Endodermal cell (in vitro differentiated cells): ENCODE measurements at regions not wholly inside any gene's neighbourhood (a gene's known extent, or its start where the extent isn't known, plus 50 kb on each side); places are given as distances from the start of the nearest gene placed in this dataset.

Experiments used
- DNase-seq: peaks from one replicate; pipeline ENCODE4 v3.0.0-alpha.2; 2017
- H3K27ac ChIP-seq: 2 replicates; pipeline ENCODE4 v1.5.1; 2013; ENCODE audit warnings: mild to moderate bottlenecking, low read depth, low read length, moderate library complexity
- H3K27me3 ChIP-seq: 2 replicates; pipeline ENCODE4 v1.6.1; 2013; ENCODE audit warnings: mild to moderate bottlenecking, low read length, moderate library complexity; ENCODE audit not compliant: insufficient read depth, control insufficient read depth, poor library complexity, severe bottlenecking
- H3K36me3 ChIP-seq: 2 replicates; pipeline ENCODE4 v1.7.0; 2013; ENCODE audit warnings: mild to moderate bottlenecking, low read length, moderate library complexity; ENCODE audit not compliant: control insufficient read depth, insufficient read depth
- H3K4me1 ChIP-seq: one replicate; pipeline ENCODE4 v1.7.0; 2013; ENCODE audit warnings: low read length; ENCODE audit not compliant: control insufficient read depth, insufficient read depth
- H3K4me3 ChIP-seq: 2 replicates; pipeline ENCODE4 v1.5.1; 2013; ENCODE audit warnings: mild to moderate bottlenecking, low read length, moderate library complexity
- H3K9ac ChIP-seq: 2 replicates; pipeline ENCODE4 v1.6.1; 2013; ENCODE audit warnings: mild to moderate bottlenecking, low read length, moderate library complexity; ENCODE audit not compliant: poor library complexity, severe bottlenecking; ENCODE audit errors: extremely low read depth
- H3K9me3 ChIP-seq: 2 replicates; pipeline ENCODE4 v1.6.1; 2013; ENCODE audit warnings: mild to moderate bottlenecking, low read length, moderate library complexity; ENCODE audit not compliant: control insufficient read depth
- H3K27ac Mint-ChIP-seq: 2 replicates; pipeline ENCODE4 v1.8.0; 2020; ENCODE audit warnings: mixed read lengths
- H3K27me3 Mint-ChIP-seq: 2 replicates; pipeline ENCODE4 v1.8.0; 2021; ENCODE audit warnings: mild to moderate bottlenecking, mixed read lengths; ENCODE audit not compliant: insufficient read depth
- H3K36me3 Mint-ChIP-seq: 2 replicates; pipeline ENCODE4 v1.8.0; 2020; ENCODE audit warnings: low read depth, mixed read lengths
- H3K4me1 Mint-ChIP-seq: 2 replicates; pipeline ENCODE4 v1.8.0; 2020; ENCODE audit warnings: mixed read lengths
- H3K4me3 Mint-ChIP-seq: 2 replicates; pipeline ENCODE4 v1.8.0; 2020; ENCODE audit warnings: mild to moderate bottlenecking, moderate library complexity, mixed read lengths
- H3K9me3 Mint-ChIP-seq: 2 replicates; pipeline ENCODE4 v1.8.0; 2020; ENCODE audit warnings: mild to moderate bottlenecking, mixed read lengths
- WGBS, 2 experiments: methylation state at CpG; one replicate each; pipeline versions ENCODE4 v1.1.5 to v1.1.7; 2013; ENCODE audit warnings: missing lambda C conversion rate in 2 of 2, mixed read lengths in 1 of 2; ENCODE audit not compliant: insufficient coverage in 1 of 2, insufficient read length in 1 of 2; 5-methylcytosine and 5-hydroxymethylcytosine counted together
- TF ChIP-seq, protein P1 (sequence below): fragments of 200-600 bp; sonication (generic); conservative IDR thresholded peaks from 2 replicates; pipeline ENCODE4 v1.5.0; 2021; ENCODE audit warnings: antibody characterized with exemption, mild to moderate bottlenecking

DNA sequence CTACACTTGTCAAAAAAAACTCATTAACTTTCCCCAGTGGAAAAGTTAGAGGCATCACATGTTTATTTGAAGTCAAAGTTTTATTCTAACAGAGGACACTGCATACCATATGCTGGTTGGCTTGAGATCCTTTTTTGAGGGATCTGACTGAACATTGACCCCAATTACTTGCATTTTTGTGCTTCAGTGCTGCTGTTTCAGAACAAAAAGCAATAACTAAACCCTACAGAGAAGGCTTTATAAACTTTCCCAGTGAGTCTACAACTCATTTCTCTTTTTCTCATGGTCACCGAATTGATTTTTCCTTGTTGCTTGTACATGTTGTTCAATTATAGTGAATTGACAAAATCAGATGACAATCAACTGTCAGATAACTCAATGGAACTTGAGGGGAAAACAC lies 69.3 kb upstream of the PHYHIPL start:
- H3K27me3 Mint-ChIP-seq = no peaks in the 10 kb centered on the region
- H3K4me3 ChIP-seq = no peak overlapping the region
- no peaks in the 10 kb centered on the region for H3K27me3 ChIP-seq
- H3K4me1 ChIP-seq = no peaks in the 10 kb centered on the region
- no peaks in the 10 kb centered on the region for H3K4me1 Mint-ChIP-seq
- H3K36me3 Mint-ChIP-seq = no peaks in the 10 kb centered on the region
- 100% methylated on average over 1 of the region's 1 CpG; no CpG with 5 or more reads in 1 of the 2 experiments for WGBS, 2 experiments
- no peak for DNase-seq
- no peaks in the 10 kb centered on the region for H3K9me3 Mint-ChIP-seq
- no peaks in the 10 kb centered on the region for H3K9me3 ChIP-seq
- H3K27ac ChIP-seq = no peak overlapping the region
- TF ChIP-seq, protein P1, sequence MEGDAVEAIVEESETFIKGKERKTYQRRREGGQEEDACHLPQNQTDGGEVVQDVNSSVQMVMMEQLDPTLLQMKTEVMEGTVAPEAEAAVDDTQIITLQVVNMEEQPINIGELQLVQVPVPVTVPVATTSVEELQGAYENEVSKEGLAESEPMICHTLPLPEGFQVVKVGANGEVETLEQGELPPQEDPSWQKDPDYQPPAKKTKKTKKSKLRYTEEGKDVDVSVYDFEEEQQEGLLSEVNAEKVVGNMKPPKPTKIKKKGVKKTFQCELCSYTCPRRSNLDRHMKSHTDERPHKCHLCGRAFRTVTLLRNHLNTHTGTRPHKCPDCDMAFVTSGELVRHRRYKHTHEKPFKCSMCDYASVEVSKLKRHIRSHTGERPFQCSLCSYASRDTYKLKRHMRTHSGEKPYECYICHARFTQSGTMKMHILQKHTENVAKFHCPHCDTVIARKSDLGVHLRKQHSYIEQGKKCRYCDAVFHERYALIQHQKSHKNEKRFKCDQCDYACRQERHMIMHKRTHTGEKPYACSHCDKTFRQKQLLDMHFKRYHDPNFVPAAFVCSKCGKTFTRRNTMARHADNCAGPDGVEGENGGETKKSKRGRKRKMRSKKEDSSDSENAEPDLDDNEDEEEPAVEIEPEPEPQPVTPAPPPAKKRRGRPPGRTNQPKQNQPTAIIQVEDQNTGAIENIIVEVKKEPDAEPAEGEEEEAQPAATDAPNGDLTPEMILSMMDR = no peak
- H3K36me3 ChIP-seq = no peaks in the 10 kb centered on the region
- H3K4me3 Mint-ChIP-seq = no peak overlapping the region
- H3K27ac Mint-ChIP-seq = no peak overlapping the region
- no peak overlapping the region for H3K9ac ChIP-seq

DNA sequence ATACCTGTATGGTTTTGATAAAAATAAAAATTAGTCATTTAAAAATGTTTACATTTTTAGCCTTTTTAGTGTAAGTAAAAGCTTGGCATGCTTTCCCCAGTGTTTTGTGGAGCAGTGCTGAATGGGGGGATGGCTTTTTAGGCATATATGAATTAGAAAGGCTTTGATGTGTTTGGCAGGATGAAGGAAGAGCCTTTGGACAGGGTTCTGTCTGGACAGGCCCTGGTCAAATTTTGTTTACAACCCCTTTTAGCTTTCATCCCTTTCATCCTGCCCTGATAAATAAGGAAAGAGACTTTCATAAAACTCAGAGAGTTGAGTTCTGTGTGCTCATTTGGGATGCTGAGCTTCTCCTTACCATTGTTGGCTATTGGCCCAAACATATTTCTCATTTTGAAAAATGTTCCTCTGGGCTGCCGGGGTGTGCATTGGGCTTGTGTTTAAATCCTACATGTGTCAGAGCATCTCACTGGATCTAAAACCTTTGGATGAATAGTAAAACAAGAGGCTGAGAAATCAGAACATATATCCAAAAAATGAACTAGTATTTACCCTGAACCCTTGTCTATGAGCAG lies 68.1 kb upstream of the PHYHIPL start:
- no peaks in the 10 kb centered on the region for H3K27me3 ChIP-seq
- no peak overlapping the region for H3K27ac Mint-ChIP-seq
- no peak for DNase-seq
- no peak overlapping the region for H3K9ac ChIP-seq
- no peaks in the 10 kb centered on the region for H3K27me3 Mint-ChIP-seq
- no peak overlapping the region for H3K27ac ChIP-seq
- no peak overlapping the region for H3K4me3 Mint-ChIP-seq
- no peaks in the 10 kb centered on the region for H3K4me1 Mint-ChIP-seq
- H3K9me3 ChIP-seq = no peaks in the 10 kb centered on the region
- H3K36me3 ChIP-seq = no peaks in the 10 kb centered on the region
- H3K9me3 Mint-ChIP-seq = no peaks in the 10 kb centered on the region
- no peaks in the 10 kb centered on the region for H3K4me1 ChIP-seq
- no peak overlapping the region for H3K4me3 ChIP-seq
- H3K36me3 Mint-ChIP-seq = no peaks in the 10 kb centered on the region
- WGBS, 2 experiments = 95 to 100% methylated on average over 1 of the region's 1 CpG
- TF ChIP-seq, protein P1 = no peak

DNA sequence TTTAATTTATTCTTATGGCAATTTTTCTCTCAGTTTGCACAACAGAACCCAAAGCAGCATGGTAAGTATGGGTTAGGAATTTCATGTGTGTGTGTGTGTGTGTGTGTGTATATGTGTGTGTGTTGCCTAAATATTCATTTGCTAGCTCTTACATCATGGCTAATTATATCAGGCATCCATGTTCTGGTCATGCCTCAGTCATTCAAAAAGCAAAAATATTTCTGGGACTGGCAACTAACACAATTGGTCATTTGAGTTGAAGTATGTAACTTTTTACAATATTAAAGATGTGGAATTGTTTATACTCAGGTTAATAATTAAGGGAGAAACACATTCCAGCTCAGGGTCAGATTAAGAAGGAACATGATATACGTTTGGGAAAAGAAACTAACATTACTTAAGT lies 67.6 kb upstream of the PHYHIPL start:
- Histone ChIP-seq H3K9ac (no peak overlapping the region), H3K4me3 (no peak overlapping the region), H3K4me1 (no peaks in the 10 kb centered on the region), H3K27me3 (no peaks in the 10 kb centered on the region), H3K9me3 (no peaks in the 10 kb centered on the region), H3K36me3 (no peaks in the 10 kb centered on the region), H3K27ac (no peak overlapping the region)
- Mint-ChIP-seq H3K27ac (no peak overlapping the region), H3K4me1 (no peaks in the 10 kb centered on the region), H3K36me3 (no peaks in the 10 kb centered on the region), H3K27me3 (no peaks in the 10 kb centered on the region), H3K9me3 (no peaks in the 10 kb centered on the region), H3K4me3 (no peak overlapping the region)
- 93 to 100% methylated on average over 1 of the region's 1 CpG for WGBS, 2 experiments
- DNase-seq = no peak
- TF ChIP-seq, protein P1 = no peak
